HG03439 (cell line): ENCODE measurements at regions not wholly inside any gene's neighbourhood (a gene's known extent, or its start where the extent isn't known, plus 50 kb on each side); places are given as distances from the start of the nearest gene placed in this dataset.

Experiments
- ATAC-seq: cut with Tn5 transposase; IDR thresholded peaks from one replicate; pipeline ENCODE4 v1.9.1; 2021; ENCODE audit warnings: mild to moderate bottlenecking, moderate library complexity; ENCODE audit not compliant: unreplicated experiment

- ATAC-seq: no peak
These were observed 132.4 kb upstream of the ST6GAL2 start for GRCh38 chr2:107018366-107018765.

DNA sequence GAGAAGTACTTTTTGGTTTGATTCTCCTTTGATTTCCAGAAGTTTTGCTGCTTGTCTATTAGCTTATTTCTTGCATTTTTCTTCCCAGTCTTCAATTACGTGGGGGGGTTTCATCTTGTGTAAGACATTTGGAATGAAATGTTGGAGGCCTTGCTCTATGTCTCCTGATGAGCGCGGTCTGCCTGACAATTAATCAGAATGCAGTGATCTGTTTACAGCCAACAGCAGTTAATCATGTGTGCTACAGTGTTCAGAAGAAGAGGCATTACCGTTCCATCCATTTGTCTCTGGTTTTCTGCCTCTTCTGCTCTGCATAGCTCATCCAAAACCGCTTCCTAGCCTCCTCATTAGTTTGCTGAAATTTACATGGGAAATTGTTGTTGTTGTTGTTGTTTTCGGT is 134.4 kb upstream of the ST6GAL2 start:
- no peak for ATAC-seq

DNA sequence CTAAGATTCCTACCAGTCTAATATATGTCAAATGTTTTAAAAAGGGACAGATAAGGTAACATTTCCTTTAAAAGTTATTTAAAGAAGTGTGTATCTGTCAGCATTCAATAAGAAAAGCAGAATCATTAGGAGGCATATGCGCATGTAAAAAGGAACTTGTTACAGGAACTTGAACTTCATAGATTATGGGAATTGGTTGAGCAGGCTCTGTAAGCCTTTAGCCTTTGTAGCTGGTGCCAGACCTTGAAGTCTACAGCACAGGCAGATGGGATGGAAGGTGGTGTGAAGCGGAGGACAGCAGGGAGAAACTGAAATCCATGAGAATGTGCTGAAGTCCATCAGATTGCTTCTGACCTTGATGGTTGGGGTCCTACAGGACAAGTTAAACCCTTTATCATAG is 138.3 kb upstream of the ST6GAL2 start:
- no peak for ATAC-seq

GRCh38 chr2:107025291-107025857 is 139.4 kb upstream of the ST6GAL2 start:
- ATAC-seq: no peak

GRCh38 chr2:107025869-107026380 is 140.0 kb upstream of the ST6GAL2 start:
- ATAC-seq: no peak

- no peak for ATAC-seq
These were observed 141.2 kb upstream of the ST6GAL2 start for GRCh38 chr2:107027205-107027604.

- ATAC-seq: no peak
These were observed 141.8 kb upstream of the ST6GAL2 start for GRCh38 chr2:107027810-107028209.

GRCh38 chr2:107028661-107029060 is 142.7 kb upstream of the ST6GAL2 start:
- ATAC-seq: no peak

DNA sequence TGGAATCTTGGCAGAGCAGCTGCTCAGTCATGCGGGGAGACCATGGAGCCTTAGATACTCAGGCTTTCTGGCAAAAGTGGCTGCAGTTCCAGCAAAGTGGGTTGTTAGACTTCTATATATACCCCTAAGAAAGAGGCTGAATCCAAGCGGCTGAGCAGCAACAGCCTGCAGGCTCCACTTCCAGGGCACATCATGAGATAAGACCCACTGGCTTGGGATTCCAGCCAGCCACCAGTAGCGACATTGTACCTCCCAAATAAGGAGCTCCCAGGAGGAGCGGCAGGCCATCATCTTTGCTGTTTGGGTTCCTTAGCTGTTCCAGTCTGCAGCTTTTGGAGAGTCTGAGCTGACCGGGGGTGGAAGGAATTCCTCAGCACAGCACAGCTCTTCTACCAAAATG is 150.3 kb upstream of the ST6GAL2 start:
- no peak for ATAC-seq

- ATAC-seq: no peak
These were observed 176.2 kb upstream of the ST6GAL2 start for GRCh38 chr2:107062173-107062572.

GRCh38 chr2:107062599-107063220 is 176.7 kb upstream of the ST6GAL2 start:
- no peak for ATAC-seq

- no peak for ATAC-seq
These were observed 177.3 kb upstream of the ST6GAL2 start for GRCh38 chr2:107063228-107063627.

DNA sequence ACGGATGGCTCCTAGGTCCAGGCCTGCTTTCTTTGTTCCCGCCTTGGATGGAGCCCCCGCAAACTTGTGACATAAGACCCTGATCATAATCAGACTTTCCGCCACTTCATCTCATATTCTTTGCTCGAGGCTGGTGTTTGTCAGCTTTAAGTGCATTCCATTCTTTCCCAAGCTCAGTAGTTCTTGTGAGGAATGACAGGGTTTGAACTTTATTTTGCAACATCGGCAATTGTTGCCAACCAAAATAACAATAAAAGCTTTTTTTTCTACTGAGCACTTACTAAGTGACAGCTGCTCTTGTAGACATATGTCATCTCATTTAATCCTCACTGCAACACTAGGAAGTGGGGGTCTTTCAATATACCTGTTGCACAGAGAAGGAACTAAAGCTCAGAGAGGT is 178.8 kb upstream of the ST6GAL2 start:
- no peak for ATAC-seq

- no peak for ATAC-seq
These were observed 182.3 kb upstream of the ST6GAL2 start for GRCh38 chr2:107068069-107068916.

DNA sequence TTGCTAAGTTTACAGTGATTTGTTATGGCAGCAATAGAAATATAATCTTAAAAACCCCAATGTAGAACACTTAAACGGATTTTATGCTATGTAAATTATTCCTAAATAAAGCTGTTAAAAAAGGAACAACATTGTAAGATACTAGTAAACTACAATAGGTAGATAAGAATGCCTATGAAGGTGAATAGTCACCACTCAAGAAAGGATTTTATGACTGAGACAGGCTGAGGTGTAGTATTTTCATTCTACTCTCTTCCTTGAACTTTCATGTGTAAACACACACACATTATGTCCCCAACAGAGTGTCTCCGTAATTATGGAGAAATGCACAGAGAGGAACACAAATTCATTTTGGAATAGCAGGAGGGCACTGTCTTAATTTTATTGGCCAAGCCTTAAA is 183.9 kb upstream of the ST6GAL2 start:
- no peak for ATAC-seq

DNA sequence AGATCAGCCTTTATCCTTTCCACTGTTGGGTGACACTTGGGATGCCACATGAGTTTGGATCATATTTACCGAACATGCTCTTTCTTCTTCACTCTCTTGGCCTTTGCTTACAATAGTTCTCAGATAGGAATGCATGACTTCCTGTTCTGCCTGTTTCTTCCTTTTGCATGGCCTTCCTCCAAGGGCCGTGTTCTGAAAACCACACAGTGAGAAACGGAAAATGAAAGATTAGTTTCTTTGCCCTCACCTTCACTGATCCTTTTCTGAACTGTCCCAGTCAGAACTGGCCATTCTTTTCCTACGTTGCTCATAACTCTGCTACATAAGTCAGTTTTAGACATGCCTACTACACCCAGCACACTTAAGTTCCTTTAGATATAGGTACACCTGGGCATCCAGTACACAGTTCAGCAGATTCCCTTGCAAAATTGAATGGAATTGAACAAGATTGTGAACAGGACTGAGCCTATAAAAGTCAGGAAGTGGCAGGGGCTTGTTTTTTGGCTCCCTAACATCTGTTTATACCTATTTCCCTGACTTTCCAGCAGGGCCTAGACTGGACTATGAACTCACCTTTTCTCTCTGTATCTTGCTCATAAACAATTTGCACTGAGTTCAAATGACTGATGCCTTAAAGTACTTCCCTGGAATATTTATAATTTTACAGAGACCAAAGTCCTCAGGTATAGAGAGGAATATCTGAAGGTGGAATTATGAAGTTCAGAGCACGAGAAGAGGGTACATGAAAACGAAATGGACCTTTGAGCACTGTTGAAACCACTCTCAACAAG is 186.4 kb upstream of the ST6GAL2 start:
- no peak for ATAC-seq

DNA sequence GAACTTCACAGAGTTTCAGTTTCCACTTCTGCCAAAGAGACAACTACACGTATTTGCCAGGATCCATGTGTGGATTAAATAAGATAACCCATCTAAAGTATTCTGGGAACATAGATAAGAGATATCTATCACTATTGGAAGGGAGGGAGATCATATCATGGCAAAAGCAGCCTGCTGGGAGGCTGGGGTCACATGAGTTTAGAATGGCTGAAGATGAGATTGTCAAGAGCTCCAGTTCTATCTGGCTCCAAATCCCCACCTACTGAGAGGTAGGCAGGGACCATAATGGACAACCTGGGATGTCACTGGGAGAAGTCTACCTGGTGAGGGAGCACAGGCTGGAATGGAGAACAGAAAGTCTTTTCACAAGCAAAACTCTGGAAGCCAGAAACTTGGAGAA is 192.6 kb upstream of the ST6GAL2 start:
- ATAC-seq: no peak

GRCh38 chr2:107086497-107086896 is 200.5 kb upstream of the ST6GAL2 start:
- ATAC-seq: no peak

DNA sequence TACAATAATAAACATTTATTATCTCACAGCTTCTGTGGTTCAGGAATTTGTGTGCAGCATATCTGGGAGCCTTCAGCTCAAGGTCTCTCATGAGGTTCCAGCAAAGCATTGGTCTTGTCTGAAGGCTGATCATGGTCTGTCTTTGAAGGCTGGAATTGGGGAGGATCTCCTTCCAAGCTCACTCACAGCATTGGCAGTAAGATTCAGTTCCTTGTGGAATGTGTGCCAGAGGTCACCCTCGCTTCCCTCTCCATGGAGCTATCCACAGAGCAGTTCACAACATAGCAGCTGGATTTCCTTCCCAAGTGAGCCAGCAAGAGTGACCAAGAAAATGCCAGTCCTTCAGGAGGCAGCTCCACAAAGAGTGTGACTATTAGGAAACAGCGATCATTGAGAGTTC is 202.2 kb upstream of the ST6GAL2 start:
- ATAC-seq: no peak

DNA sequence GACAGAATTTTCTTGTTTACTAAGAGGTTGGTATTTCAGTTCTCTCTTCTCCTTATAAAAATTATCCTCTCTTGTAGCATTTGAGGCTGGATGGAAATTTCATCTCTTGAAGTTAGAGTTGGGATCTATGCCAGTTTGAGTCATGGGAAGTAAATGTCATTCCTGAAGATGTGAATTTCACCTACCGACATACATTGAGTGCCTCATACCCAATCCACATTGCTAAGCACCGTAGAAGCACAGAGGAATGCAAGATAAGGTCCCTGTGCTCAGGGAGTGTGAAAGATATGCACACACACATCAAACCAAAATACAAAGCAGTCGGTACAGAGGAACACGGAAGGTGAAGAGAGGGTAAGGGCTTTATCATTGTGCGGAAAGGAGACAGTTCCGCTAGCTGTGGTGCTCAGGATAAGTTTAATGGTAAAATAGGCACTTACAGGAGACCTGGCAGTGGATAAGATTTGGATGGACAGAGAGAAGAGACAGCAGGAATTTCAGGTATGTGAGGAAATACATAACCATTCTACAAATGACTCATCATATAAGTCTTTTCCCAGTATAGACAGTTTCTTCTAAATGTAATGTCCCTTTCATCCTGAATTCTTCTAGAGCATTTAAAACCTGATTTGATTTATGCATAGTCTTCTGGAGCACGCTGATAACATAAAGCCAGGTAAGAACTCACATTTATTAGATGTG is 205.3 kb upstream of the ST6GAL2 start:
- no peak for ATAC-seq
